ENCODE measurements at regions not wholly inside any gene's neighbourhood (a gene's known extent, or its start where the extent isn't known, plus 50 kb on each side); places are given as distances from the start of the nearest gene placed in this dataset.

DNA sequence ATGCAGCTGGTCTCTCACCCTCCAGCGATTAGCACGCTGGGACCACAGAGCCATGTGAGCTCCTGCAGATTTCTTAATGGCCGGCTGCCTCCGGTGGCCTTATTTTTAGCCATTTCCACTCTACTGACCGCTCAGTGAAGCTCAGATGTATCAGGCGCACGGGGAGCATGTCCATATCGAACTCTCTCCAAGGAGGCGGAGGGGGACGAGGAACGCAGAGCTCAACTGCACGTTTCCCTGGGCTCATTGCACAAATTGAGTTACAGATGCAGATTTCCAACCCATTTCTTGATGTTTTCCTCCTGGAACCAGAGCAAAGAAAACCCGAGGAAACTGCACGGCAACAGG lies 207.1 kb downstream of the CTTN start:
- Histone ChIP-seq H3K4me1 (ENCODE audit: control insufficient read depth in 3 of 3, insufficient read depth in 3 of 3, low read length in 3 of 3) (peaks cover 23 to 33% (median 25%) of the 10 kb centered on the region in 3 donors), H3K9ac (ENCODE audit: low read depth in 1 of 3, low read length in 3 of 3) (no peak overlapping the region), H3K9me3 (ENCODE audit: control insufficient read depth in 3 of 3, low read length in 3 of 3) (no peaks in the 10 kb centered on the region), H3K4me3 (ENCODE audit: low read length in 3 of 3) (no peak overlapping the region), H3K27ac (ENCODE audit: low read depth, low read length) (no peak overlapping the region), H3K27me3 (ENCODE audit: control insufficient read depth in 3 of 3, insufficient read depth in 3 of 3, low read length in 3 of 3) (peaks cover 0 to 4% (median 0%) of the 10 kb centered on the region in 3 donors), H3K36me3 (ENCODE audit: control insufficient read depth in 3 of 3, insufficient read depth in 3 of 3, low read length in 3 of 3) (no peaks in the 10 kb centered on the region)

DNA sequence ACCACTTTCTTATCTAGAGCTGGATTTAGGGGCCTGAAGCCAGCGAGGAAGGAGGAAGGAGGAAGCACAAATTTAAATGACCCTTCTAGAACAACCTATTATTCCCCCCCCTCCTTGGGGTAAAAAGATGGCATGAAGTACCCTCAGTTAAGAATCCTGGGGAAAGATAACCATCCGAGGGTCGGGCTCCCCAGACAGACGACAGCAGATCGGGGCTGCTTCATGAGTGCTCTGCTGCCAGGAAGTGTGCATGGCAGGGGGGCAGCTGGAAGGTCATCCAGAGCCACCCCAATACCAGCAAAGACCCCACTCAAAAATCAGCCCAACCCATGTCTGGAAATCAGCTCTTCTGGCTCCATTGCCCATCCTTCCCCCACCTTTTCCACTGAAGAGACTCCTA lies 207.5 kb downstream of the CTTN start:
- Histone ChIP-seq H3K9ac (ENCODE audit: low read depth in 1 of 3, low read length in 3 of 3) (no peak overlapping the region), H3K4me1 (ENCODE audit: control insufficient read depth in 3 of 3, insufficient read depth in 3 of 3, low read length in 3 of 3) (peaks cover 23 to 34% (median 25%) of the 10 kb centered on the region in 3 donors), H3K27ac (ENCODE audit: low read depth, low read length) (no peak overlapping the region), H3K36me3 (ENCODE audit: control insufficient read depth in 3 of 3, insufficient read depth in 3 of 3, low read length in 3 of 3) (no peaks in the 10 kb centered on the region), H3K9me3 (ENCODE audit: control insufficient read depth in 3 of 3, low read length in 3 of 3) (no peaks in the 10 kb centered on the region), H3K27me3 (ENCODE audit: control insufficient read depth in 3 of 3, insufficient read depth in 3 of 3, low read length in 3 of 3) (peaks cover 0 to 4% (median 0%) of the 10 kb centered on the region in 3 donors), H3K4me3 (ENCODE audit: low read length in 3 of 3) (no peak overlapping the region)

DNA sequence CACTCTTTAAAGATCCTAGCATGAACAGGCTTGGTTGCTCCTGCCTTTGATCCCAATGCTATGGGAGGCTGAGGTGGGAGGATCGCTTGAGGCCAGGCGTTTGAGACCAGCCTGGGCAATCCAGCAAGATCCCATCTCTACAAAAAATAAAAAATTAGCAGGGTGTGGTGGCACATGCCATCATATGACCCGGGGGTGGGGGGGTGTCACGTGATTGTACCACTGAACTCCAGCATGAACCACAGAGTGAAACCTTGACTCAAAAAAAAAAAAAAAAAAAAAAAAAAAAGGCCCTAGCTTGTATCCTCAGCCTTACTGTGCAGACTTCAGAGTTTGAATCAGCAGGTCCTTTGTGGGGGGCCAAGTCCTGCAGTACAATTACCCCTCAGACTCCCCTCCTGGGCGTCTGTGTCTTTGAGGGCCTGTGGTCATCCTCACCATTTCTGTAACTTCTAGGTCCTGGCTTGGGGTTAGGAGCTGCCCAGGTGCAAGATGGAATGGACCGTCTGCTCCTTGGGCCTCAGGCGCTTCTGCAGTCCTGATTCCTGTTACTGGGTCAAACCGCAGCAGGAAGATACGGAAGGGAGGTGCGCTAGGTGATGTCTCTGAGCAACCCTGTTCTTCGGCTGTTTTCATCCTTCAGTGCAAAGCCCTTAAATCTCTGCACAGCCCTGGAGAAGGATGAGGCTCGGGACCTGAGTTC lies 208.1 kb downstream of the CTTN start:
- H3K4me1 ChIP-seq (ENCODE audit: control insufficient read depth in 3 of 3, insufficient read depth in 3 of 3, low read length in 3 of 3), result peaks cover 23 to 34% (median 25%) of the 10 kb centered on the region in 3 donors
- H3K4me3 ChIP-seq (ENCODE audit: low read length in 3 of 3), result no peak overlapping the region
- H3K27ac ChIP-seq (ENCODE audit: low read depth, low read length), result no peak overlapping the region
- H3K36me3 ChIP-seq (ENCODE audit: control insufficient read depth in 3 of 3, insufficient read depth in 3 of 3, low read length in 3 of 3), result no peaks in the 10 kb centered on the region
- H3K9ac ChIP-seq (ENCODE audit: low read depth in 1 of 3, low read length in 3 of 3), result no peak overlapping the region
- no peaks in the 10 kb centered on the region for H3K9me3 ChIP-seq (ENCODE audit: control insufficient read depth in 3 of 3, low read length in 3 of 3)
- H3K27me3 ChIP-seq (ENCODE audit: control insufficient read depth in 3 of 3, insufficient read depth in 3 of 3, low read length in 3 of 3), result peaks cover 0 to 4% (median 0%) of the 10 kb centered on the region in 3 donors

DNA sequence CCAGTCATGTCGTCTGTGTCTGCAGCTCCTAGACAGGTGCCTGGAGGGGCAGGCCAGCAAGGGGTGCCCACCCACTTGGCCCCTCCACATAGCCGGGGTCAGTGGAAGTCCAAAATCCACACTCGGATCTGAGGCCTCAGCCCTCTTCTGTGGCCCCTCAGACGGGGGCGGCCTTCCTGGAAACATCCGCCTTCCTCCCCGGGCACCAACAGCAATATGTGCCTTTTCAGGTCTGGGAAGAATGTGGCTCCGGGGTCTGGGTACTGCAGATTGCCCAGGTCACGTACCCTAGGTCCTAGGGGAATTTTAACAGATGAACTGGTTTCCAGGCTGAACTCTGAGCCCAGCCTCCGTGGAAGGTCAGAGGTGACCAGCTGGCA lies 208.6 kb downstream of the CTTN start:
- Histone ChIP-seq H3K27ac (ENCODE audit: low read depth, low read length) (no peak overlapping the region), H3K36me3 (ENCODE audit: control insufficient read depth in 3 of 3, insufficient read depth in 3 of 3, low read length in 3 of 3) (no peaks in the 10 kb centered on the region), H3K9ac (ENCODE audit: low read depth in 1 of 3, low read length in 3 of 3) (no peak overlapping the region), H3K4me1 (ENCODE audit: control insufficient read depth in 3 of 3, insufficient read depth in 3 of 3, low read length in 3 of 3) (peaks cover 23 to 34% (median 25%) of the 10 kb centered on the region in 3 donors), H3K9me3 (ENCODE audit: control insufficient read depth in 3 of 3, low read length in 3 of 3) (no peaks in the 10 kb centered on the region), H3K4me3 (ENCODE audit: low read length in 3 of 3) (no peak overlapping the region), H3K27me3 (ENCODE audit: control insufficient read depth in 3 of 3, insufficient read depth in 3 of 3, low read length in 3 of 3) (peaks cover 0 to 4% (median 0%) of the 10 kb centered on the region in 3 donors)

DNA sequence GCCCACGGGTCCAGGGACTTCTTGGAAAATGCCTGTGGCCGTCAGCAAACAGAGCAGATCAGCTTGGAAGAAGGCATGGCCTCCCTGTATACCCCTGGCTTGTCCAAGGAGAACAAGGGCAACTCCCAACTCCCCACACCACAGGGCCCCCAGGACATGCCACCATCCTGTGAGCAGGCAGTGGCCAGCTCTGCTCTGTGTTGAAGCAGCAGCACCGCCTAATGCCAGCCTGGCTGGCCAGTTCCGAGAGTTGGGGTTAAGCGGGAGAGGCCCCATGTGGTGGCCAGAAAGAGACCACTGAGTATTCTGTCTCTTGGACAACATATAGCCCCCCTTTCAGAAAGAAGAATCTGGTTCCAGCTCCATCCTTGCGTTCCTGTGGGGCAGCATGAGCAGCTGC lies 209.2 kb downstream of the CTTN start:
- Histone ChIP-seq H3K9me3 (ENCODE audit: control insufficient read depth in 3 of 3, low read length in 3 of 3) (no peaks in the 10 kb centered on the region), H3K4me1 (ENCODE audit: control insufficient read depth in 3 of 3, insufficient read depth in 3 of 3, low read length in 3 of 3) (peaks cover 23 to 34% (median 25%) of the 10 kb centered on the region in 3 donors), H3K9ac (ENCODE audit: low read depth in 1 of 3, low read length in 3 of 3) (no peak overlapping the region), H3K27ac (ENCODE audit: low read depth, low read length) (no peak overlapping the region), H3K4me3 (ENCODE audit: low read length in 3 of 3) (no peak overlapping the region), H3K27me3 (ENCODE audit: control insufficient read depth in 3 of 3, insufficient read depth in 3 of 3, low read length in 3 of 3) (peaks cover 0 to 4% (median 0%) of the 10 kb centered on the region in 3 donors), H3K36me3 (ENCODE audit: control insufficient read depth in 3 of 3, insufficient read depth in 3 of 3, low read length in 3 of 3) (no peaks in the 10 kb centered on the region)

DNA sequence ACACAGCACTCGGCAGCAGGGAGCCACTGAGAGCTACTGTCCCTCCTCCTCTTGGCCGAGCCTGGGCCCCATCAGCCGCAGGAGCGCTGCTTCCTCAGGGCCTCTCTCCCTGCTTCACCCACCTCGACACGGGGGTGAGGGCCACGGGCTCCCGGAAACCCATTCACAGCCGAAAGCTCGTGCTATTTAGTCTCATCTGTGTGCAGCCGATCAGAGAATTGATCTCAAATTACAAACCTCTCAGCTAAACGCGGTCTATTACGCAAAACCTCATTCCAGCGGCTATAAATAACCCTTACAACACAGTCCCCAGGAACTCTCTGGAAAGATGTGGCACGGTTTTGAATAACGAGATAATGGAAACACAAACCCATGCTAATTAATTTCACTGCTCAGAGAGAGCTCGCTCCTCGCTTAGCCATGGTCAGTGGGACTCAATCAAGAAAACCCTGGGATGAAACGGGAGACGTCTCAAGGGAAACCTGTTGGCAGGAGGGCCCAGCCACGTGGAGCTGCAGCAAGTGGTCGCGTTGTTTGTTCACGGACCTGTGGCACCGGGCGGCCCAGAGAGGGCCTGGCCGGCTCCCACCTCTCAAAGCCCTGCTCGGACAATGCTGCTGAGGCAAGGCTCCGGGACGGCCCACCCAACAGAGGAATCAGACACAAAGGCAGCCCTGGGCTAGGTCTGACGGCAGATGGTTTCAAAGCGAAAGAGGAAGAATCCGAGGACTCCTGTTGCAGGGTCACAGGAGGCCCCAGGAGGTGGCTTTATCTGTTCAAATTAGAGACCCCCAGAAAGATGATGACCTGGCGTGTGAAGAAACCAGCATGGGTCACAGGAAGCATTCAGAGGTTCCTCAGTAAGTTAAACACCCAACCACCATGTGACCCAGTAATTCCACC lies 210.5 kb downstream of the CTTN start:
- peaks cover 0 to 4% (median 0%) of the 10 kb centered on the region in 3 donors for H3K27me3 ChIP-seq (ENCODE audit: control insufficient read depth in 3 of 3, insufficient read depth in 3 of 3, low read length in 3 of 3)
- peak overlapping the region; percentile 54 to 56 (median 56) for H3K4me3 ChIP-seq (ENCODE audit: low read length in 3 of 3)
- H3K27ac ChIP-seq (ENCODE audit: low read depth, low read length), result peak overlapping the region; percentile 83

DNA sequence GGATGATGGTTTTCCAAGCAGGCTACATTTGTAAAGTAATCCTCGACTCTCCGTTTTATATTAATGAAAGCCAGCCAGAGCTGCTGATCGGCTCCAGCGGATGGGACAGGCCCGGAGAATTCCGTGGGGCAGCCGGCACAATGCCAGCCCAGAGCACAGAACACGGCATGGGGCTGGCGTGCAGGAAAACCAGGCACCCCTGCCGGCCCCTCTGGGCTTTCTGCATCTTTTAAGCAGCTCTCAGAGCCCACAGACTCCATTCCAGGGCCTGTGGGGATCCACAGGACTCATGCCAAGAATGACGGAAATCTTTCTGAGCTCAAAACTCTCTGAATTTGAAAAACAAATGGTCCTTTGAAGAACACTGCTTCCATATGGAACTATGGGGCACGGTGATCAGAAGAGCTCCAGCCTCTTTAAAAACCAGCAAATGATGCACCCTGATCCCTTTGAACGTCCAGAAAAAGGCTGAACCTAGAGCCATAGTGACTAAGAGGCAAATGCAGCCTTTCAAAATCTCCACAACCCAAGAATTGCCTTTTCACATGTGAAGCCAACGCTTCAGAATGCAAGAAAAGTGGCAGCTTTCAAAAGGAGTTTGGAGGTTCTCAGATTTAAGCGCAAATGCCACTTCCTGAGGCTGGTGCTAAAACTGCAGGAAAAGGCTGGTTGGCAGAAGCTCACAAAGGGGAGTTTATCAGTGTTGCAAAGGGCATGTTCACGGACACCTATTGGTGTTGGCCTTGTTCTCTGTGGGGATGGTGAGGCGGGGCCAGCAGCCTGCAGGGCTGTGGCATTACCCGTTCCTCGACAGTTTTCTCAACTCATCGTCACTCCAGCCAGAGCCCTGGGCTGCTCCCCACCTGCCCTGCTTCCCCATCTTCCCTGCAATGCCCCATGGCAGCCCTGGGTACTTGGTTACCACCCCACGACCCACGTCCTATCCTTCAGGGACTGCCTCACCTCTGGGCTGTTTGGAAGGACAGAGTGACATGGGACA lies 212.5 kb downstream of the CTTN start:
- peak overlapping the region in 1 of 3 donors; percentile 16 for H3K9ac ChIP-seq (ENCODE audit: low read depth in 1 of 3, low read length in 3 of 3)
- peaks cover 0 to 9% (median 0%) of the 10 kb centered on the region in 3 donors for H3K9me3 ChIP-seq (ENCODE audit: control insufficient read depth in 3 of 3, low read length in 3 of 3)
- no peak overlapping the region for H3K27ac ChIP-seq (ENCODE audit: low read depth, low read length)
- peaks cover 23 to 29% (median 25%) of the 10 kb centered on the region in 3 donors for H3K4me1 ChIP-seq (ENCODE audit: control insufficient read depth in 3 of 3, insufficient read depth in 3 of 3, low read length in 3 of 3)
- peaks cover 0 to 4% (median 0%) of the 10 kb centered on the region in 3 donors for H3K27me3 ChIP-seq (ENCODE audit: control insufficient read depth in 3 of 3, insufficient read depth in 3 of 3, low read length in 3 of 3)
- no peak overlapping the region for H3K4me3 ChIP-seq (ENCODE audit: low read length in 3 of 3)
- H3K36me3 ChIP-seq (ENCODE audit: control insufficient read depth in 3 of 3, insufficient read depth in 3 of 3, low read length in 3 of 3), result no peaks in the 10 kb centered on the region

More for the DNA sequence above, 210.5 kb downstream of the CTTN start:
- Histone ChIP-seq H3K36me3 (ENCODE audit: control insufficient read depth in 3 of 3, insufficient read depth in 3 of 3, low read length in 3 of 3) (no peaks in the 10 kb centered on the region), H3K9ac (ENCODE audit: low read depth in 1 of 3, low read length in 3 of 3) (peak overlapping the region; percentile 61 to 72 (median 67)), H3K9me3 (ENCODE audit: control insufficient read depth in 3 of 3, low read length in 3 of 3) (no peaks in the 10 kb centered on the region), H3K4me1 (ENCODE audit: control insufficient read depth in 3 of 3, insufficient read depth in 3 of 3, low read length in 3 of 3) (peaks cover 23 to 34% (median 25%) of the 10 kb centered on the region in 3 donors)

DNA sequence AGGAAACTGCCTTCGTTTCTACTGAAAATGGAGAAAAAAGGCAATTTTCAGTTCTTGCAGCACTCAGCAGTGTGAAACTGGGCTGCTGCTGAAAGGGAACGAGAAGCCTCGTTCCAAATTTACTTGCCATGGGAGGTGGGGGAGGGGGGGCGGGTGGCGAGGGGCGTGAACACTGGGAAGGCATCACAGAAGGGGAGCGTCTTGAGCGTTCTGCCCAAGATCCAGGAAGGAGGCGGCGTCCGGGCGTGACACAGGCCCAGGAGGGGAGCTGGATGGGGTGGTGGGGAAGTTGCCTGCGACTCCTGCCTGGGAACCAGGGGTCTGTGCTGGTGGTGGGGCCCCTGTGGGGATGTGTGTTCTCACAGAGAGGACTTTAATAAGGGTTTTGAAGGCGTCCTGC lies 213.5 kb downstream of the CTTN start:
- Histone ChIP-seq H3K4me3 (ENCODE audit: low read length in 3 of 3) (no peak overlapping the region), H3K4me1 (ENCODE audit: control insufficient read depth in 3 of 3, insufficient read depth in 3 of 3, low read length in 3 of 3) (peaks cover 23 to 28% (median 25%) of the 10 kb centered on the region in 3 donors), H3K36me3 (ENCODE audit: control insufficient read depth in 3 of 3, insufficient read depth in 3 of 3, low read length in 3 of 3) (no peaks in the 10 kb centered on the region), H3K27me3 (ENCODE audit: control insufficient read depth in 3 of 3, insufficient read depth in 3 of 3, low read length in 3 of 3) (peaks cover 0 to 4% (median 0%) of the 10 kb centered on the region in 3 donors), H3K9ac (ENCODE audit: low read depth in 1 of 3, low read length in 3 of 3) (no peak overlapping the region), H3K27ac (ENCODE audit: low read depth, low read length) (no peak overlapping the region), H3K9me3 (ENCODE audit: control insufficient read depth in 3 of 3, low read length in 3 of 3) (peaks cover 0 to 11% (median 0%) of the 10 kb centered on the region in 3 donors)

DNA sequence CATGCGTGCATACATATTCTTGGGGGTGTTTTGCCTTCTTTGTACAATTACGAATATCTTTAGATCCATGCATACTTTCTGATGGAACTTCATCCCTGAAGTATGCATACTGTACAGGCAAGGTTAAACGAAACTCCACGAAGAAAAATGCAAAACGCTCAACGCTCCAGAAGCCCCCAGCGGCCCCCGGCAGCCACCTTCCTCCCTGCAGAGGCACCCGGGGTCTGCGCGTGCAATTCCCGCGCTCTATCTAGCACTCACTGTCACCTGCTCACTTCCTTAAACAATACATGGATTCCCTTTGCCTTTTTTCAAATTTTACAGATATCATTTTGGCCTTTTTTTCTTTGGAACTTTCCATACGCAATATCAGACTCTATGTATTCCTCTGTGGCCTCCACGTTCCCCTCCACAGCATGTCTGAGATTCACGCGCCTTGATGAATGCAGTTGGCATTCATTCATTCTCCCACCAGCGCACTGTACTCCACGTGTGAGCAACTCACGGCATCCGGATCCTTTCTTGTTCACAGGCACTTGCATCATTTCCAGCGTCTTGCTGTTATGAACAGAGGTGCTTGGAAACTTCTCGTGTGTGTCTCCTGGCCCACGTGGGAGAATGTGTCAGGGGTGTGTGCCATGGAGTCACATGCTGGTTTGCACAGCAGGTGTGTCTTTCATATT lies 214.3 kb downstream of the CTTN start:
- Histone ChIP-seq H3K4me1 (ENCODE audit: control insufficient read depth in 3 of 3, insufficient read depth in 3 of 3, low read length in 3 of 3) (peaks cover 21 to 24% (median 24%) of the 10 kb centered on the region in 3 donors), H3K27me3 (ENCODE audit: control insufficient read depth in 3 of 3, insufficient read depth in 3 of 3, low read length in 3 of 3) (peaks cover 0 to 4% (median 0%) of the 10 kb centered on the region in 3 donors), H3K36me3 (ENCODE audit: control insufficient read depth in 3 of 3, insufficient read depth in 3 of 3, low read length in 3 of 3) (no peaks in the 10 kb centered on the region), H3K9me3 (ENCODE audit: control insufficient read depth in 3 of 3, low read length in 3 of 3) (peaks cover 0 to 11% (median 0%) of the 10 kb centered on the region in 3 donors), H3K9ac (ENCODE audit: low read depth in 1 of 3, low read length in 3 of 3) (no peak overlapping the region), H3K4me3 (ENCODE audit: low read length in 3 of 3) (no peak overlapping the region), H3K27ac (ENCODE audit: low read depth, low read length) (no peak overlapping the region)
